ENCODE measurements at regions not wholly inside any gene's neighbourhood (a gene's known extent, or its start where the extent isn't known, plus 50 kb on each side); places are given as distances from the start of the nearest gene placed in this dataset.

GRCh38 chr2:120826260-120826648, 90.6 kb downstream of the GLI2 start:
- TF ChIP-seq POLR2A (IDR thresholded peaks at IDR 0.05; ENCODE audit: low read length) (no peak), GATA1 (IDR thresholded peaks at IDR 0.05; ENCODE audit: low read depth, low read length) (no peak)

Measured in erythroblast (primary cell).